DOHH2 (cell line): ENCODE measurements at regions not wholly inside any gene's neighbourhood (a gene's known extent, or its start where the extent isn't known, plus 50 kb on each side); places are given as distances from the start of the nearest gene placed in this dataset.

Source experiments
- H3F3A ChIP-seq: fragments of 200-600 bp; sonication (generic), shearing (Covaris generic); 2 replicates; pipeline ENCODE4 v1.6.0; 2016; ENCODE audit warnings: antibody characterized with exemption, mild to moderate bottlenecking; ENCODE audit not compliant: control insufficient read depth, insufficient read depth
- H3K27ac ChIP-seq: fragments of 200-600 bp; sonication (generic); 2 replicates; pipeline ENCODE4 v1.5.1; 2014; ENCODE audit warnings: low read depth, mild to moderate bottlenecking, low read length, moderate library complexity
- H3K27me3 ChIP-seq: fragments of 200-600 bp; sonication (generic); 2 replicates; pipeline ENCODE4 v1.6.1; 2014; ENCODE audit warnings: mild to moderate bottlenecking, low read length, mixed read lengths; ENCODE audit not compliant: control insufficient read depth
- H3K36me3 ChIP-seq: fragments of 200-600 bp; sonication (generic); 2 replicates; pipeline ENCODE4 v1.6.1; 2014; ENCODE audit warnings: mild to moderate bottlenecking, low read length, moderate library complexity, mixed read lengths; ENCODE audit not compliant: control insufficient read depth
- H3K4me1 ChIP-seq: fragments of 200-600 bp; sonication (generic); 2 replicates; pipeline ENCODE4 v1.6.1; 2014; ENCODE audit warnings: mild to moderate bottlenecking, low read length, mixed read lengths; ENCODE audit not compliant: control insufficient read depth
- H3K4me2 ChIP-seq: fragments of 200-600 bp; sonication (generic); 2 replicates; pipeline ENCODE4 v1.6.0; 2014; ENCODE audit warnings: mild to moderate bottlenecking, low read length, moderate library complexity
- H3K4me3 ChIP-seq: fragments of 200-600 bp; sonication (generic); 2 replicates; pipeline ENCODE4 v1.5.1; 2014; ENCODE audit warnings: mild to moderate bottlenecking, low read length, mixed read lengths
- H3K79me2 ChIP-seq: fragments of 200-600 bp; sonication (generic); 2 replicates; pipeline ENCODE4 v1.6.1; 2014; ENCODE audit warnings: mild to moderate bottlenecking, low read length, mixed read lengths; ENCODE audit not compliant: control insufficient read depth
- H3K9me2 ChIP-seq: fragments of 200-600 bp; sonication (generic); replicated peaks from 2 replicates; pipeline ENCODE4 v1.6.1; 2014; ENCODE audit warnings: mild to moderate bottlenecking, low read length, mixed read lengths; ENCODE audit not compliant: control insufficient read depth
- H3K9me3 ChIP-seq: fragments of 200-600 bp; sonication (generic); 2 replicates; pipeline ENCODE4 v1.6.1; 2014; ENCODE audit warnings: antibody characterized with exemption, low read length, mixed read lengths; ENCODE audit not compliant: control insufficient read depth, insufficient read depth
- H4K20me1 ChIP-seq: fragments of 200-600 bp; sonication (generic); 2 replicates; pipeline ENCODE4 v1.6.0; 2014; ENCODE audit warnings: low read depth, mild to moderate bottlenecking, antibody characterized with exemption, low read length, moderate library complexity; ENCODE audit not compliant: control insufficient read depth, insufficient read depth
- EZH2phosphoT487 ChIP-seq: fragments of 200-600 bp; sonication (generic); IDR thresholded peaks from 2 replicates; pipeline ENCODE4 v1.6.1; 2017; ENCODE audit warnings: borderline replicate concordance, mild to moderate bottlenecking, antibody characterized with exemption, low read length, moderate library complexity, mixed read lengths
- TF ChIP-seq, protein P1 (sequence below): fragments of 200-600 bp; sonication (generic); IDR thresholded peaks from one replicate; pipeline ENCODE4 v1.5.1; 2014; ENCODE audit warnings: antibody characterized with exemption, mild to moderate bottlenecking, low read depth, low read length; ENCODE audit not compliant: poor library complexity, severe bottlenecking

DNA sequence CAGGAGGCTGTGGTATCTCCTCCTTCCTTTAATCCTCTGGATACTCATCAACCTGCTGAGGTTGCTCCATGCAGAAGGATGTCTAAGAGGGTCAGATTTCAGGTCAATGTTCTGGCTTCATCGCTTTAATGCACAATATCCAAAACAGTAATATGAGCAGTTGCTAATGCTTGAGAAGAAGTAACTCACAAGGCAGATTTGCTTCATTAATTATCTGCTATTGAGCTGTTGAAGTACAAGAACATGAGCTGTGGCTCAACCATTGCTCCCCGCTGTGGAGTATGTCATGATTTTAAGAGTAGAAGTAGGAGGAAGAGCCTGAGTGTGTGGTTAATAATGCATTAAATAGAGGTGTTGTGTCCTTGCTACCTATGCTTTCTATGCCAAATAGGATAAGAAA, 1412.9 kb upstream of the ALCAM start:
- Histone ChIP-seq H3K27me3 (no peaks in the 10 kb centered on the region), H3K27ac (no peak overlapping the region), H3F3A (no peaks in the 10 kb centered on the region), H3K4me3 (no peak overlapping the region), H3K79me2 (no peaks in the 10 kb centered on the region), H3K4me2 (no peak overlapping the region), H3K9me3 (no peaks in the 10 kb centered on the region), H3K9me2 (no peaks in the 10 kb centered on the region), H4K20me1 (no peaks in the 10 kb centered on the region), H3K4me1 (no peaks in the 10 kb centered on the region), H3K36me3 (no peaks in the 10 kb centered on the region)
- TF ChIP-seq, protein P1, sequence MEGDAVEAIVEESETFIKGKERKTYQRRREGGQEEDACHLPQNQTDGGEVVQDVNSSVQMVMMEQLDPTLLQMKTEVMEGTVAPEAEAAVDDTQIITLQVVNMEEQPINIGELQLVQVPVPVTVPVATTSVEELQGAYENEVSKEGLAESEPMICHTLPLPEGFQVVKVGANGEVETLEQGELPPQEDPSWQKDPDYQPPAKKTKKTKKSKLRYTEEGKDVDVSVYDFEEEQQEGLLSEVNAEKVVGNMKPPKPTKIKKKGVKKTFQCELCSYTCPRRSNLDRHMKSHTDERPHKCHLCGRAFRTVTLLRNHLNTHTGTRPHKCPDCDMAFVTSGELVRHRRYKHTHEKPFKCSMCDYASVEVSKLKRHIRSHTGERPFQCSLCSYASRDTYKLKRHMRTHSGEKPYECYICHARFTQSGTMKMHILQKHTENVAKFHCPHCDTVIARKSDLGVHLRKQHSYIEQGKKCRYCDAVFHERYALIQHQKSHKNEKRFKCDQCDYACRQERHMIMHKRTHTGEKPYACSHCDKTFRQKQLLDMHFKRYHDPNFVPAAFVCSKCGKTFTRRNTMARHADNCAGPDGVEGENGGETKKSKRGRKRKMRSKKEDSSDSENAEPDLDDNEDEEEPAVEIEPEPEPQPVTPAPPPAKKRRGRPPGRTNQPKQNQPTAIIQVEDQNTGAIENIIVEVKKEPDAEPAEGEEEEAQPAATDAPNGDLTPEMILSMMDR: no peak
- no peak for TF ChIP-seq EZH2phosphoT487

- no peaks in the 10 kb centered on the region for H3K36me3 ChIP-seq
- no peaks in the 10 kb centered on the region for H3F3A ChIP-seq
- no peak for TF ChIP-seq EZH2phosphoT487
- TF ChIP-seq, protein P1: no peak
- no peak overlapping the region for H3K4me2 ChIP-seq
- no peaks in the 10 kb centered on the region for H3K9me2 ChIP-seq
- H3K79me2 ChIP-seq: no peaks in the 10 kb centered on the region
- no peak overlapping the region for H3K27ac ChIP-seq
- no peak overlapping the region for H3K4me3 ChIP-seq
- no peaks in the 10 kb centered on the region for H3K4me1 ChIP-seq
- no peaks in the 10 kb centered on the region for H3K9me3 ChIP-seq
- no peaks in the 10 kb centered on the region for H3K27me3 ChIP-seq
- no peaks in the 10 kb centered on the region for H4K20me1 ChIP-seq
These were observed 1405.9 kb upstream of the ALCAM start for GRCh38 chr3:103960819-103961218.

DNA sequence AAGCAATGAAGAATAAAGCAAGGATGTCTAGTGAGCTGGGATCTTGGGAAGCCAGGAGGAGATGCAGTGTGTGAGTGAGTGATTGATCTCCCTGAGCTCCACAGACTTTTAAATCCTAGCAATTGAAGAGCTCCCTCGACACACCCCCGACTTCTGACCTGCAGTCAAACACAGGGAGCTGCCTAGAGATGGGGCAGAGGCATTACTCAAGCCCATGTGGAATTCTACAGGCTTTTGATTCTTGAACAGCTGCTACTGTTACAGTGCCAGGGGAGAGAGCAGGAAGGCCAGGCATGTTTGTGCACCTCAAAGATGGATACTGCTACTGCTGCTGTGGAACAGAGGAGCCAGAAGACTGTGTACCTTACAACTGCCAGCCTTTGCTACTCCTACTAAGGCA, 1403.1 kb upstream of the ALCAM start:
- Histone ChIP-seq H3K4me1 (no peaks in the 10 kb centered on the region), H3K4me3 (no peak overlapping the region), H3K79me2 (no peaks in the 10 kb centered on the region), H3K27me3 (no peaks in the 10 kb centered on the region), H3K9me3 (no peaks in the 10 kb centered on the region), H3F3A (no peaks in the 10 kb centered on the region), H3K36me3 (no peaks in the 10 kb centered on the region), H3K9me2 (no peaks in the 10 kb centered on the region), H3K27ac (no peak overlapping the region), H4K20me1 (no peaks in the 10 kb centered on the region), H3K4me2 (no peak overlapping the region)
- TF ChIP-seq, protein P1: no peak
- TF ChIP-seq EZH2phosphoT487: no peak

DNA sequence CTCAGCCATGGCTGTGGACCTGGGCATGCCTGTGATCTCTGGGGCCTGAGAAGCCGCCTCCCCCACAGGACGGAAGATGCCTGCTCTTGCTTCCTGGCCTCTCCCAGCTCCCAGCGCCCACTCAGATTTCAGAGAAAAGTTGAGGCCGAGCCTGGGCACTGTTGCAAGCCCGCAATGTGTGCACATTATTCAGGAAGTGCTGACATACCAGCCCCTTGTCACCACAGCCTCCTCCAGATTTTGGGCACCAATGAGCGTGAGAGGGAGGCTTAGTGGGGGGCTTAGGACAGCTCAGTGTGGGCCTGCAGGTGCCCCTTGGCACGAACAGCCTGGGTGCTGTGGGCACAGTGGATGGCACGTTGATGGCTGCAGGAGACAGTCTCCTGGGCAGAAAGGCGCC, 1400.9 kb upstream of the ALCAM start:
- Histone ChIP-seq H3F3A (no peaks in the 10 kb centered on the region), H3K4me2 (no peak overlapping the region), H3K27ac (no peak overlapping the region), H3K4me3 (no peak overlapping the region), H3K27me3 (no peaks in the 10 kb centered on the region), H3K9me3 (no peaks in the 10 kb centered on the region), H3K4me1 (no peaks in the 10 kb centered on the region), H3K79me2 (no peaks in the 10 kb centered on the region), H3K36me3 (no peaks in the 10 kb centered on the region), H3K9me2 (no peaks in the 10 kb centered on the region), H4K20me1 (no peaks in the 10 kb centered on the region)
- TF ChIP-seq, protein P1: no peak
- no peak for TF ChIP-seq EZH2phosphoT487
